ENCODE measurements at regions not wholly inside any gene's neighbourhood (a gene's known extent, or its start where the extent isn't known, plus 50 kb on each side); places are given as distances from the start of the nearest gene placed in this dataset.

DNA sequence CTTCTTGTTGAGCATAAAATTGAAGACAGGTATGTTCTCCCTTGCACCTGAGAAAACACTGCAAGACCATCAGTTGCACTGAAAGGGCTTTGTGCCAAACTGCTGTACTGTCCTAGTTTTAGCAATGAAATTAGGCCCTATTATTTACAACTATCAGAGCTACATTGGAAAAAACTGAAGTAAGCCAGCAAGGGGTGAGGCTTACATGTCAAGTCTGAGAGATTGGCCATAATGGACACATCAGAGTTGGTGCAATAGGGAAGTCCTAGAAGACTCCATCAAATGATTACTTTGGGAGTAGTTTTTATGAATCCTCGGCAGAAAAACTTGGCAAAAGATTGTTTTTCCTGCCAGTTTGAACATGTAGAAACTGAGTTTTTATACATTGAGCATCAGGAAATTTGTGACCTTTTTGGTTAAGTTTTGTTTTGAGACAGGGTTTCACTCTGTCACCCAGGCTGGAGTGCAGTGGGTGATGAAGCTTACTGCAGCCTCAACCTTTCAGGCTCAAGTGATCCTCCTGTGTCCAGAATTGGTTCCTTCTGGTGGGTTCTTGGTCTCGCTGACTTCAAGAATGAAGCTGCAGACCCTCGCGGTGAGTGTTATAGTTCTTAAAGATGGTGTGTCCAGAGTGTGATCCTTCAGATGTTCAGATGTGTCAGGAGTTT is 160.1 kb upstream of the BANK1 start:
- no peak for TF ChIP-seq POLR2AphosphoS5 (IDR thresholded peaks at IDR 0.05)
- TF ChIP-seq, protein P1, sequence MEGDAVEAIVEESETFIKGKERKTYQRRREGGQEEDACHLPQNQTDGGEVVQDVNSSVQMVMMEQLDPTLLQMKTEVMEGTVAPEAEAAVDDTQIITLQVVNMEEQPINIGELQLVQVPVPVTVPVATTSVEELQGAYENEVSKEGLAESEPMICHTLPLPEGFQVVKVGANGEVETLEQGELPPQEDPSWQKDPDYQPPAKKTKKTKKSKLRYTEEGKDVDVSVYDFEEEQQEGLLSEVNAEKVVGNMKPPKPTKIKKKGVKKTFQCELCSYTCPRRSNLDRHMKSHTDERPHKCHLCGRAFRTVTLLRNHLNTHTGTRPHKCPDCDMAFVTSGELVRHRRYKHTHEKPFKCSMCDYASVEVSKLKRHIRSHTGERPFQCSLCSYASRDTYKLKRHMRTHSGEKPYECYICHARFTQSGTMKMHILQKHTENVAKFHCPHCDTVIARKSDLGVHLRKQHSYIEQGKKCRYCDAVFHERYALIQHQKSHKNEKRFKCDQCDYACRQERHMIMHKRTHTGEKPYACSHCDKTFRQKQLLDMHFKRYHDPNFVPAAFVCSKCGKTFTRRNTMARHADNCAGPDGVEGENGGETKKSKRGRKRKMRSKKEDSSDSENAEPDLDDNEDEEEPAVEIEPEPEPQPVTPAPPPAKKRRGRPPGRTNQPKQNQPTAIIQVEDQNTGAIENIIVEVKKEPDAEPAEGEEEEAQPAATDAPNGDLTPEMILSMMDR (IDR thresholded peaks at IDR 0.05): no peak

All from suprapubic skin (tissue), 3 donors.